HEK293T (cell line): ENCODE measurements at regions not wholly inside any gene's neighbourhood (a gene's known extent, or its start where the extent isn't known, plus 50 kb on each side); places are given as distances from the start of the nearest gene placed in this dataset.

Experiments used
- ARNT ChIP-seq: fragments of 450-650 bp; IDR thresholded peaks from 2 replicates; pipeline ENCODE4 v1.6.1; 2017; ENCODE audit warnings: mild to moderate bottlenecking
- BHLHE40 ChIP-seq: fragments of 450-650 bp; IDR thresholded peaks from 2 replicates; pipeline ENCODE4 v1.6.1; 2016; ENCODE audit warnings: mild to moderate bottlenecking, moderate library complexity, borderline replicate concordance
- FOXA1 ChIP-seq: fragments of 450-650 bp; IDR thresholded peaks from 2 replicates; pipeline ENCODE4 v1.6.1; 2016; ENCODE audit warnings: mild to moderate bottlenecking
- HDGF ChIP-seq: fragments of 450-650 bp; IDR thresholded peaks from 2 replicates; pipeline ENCODE4 v1.6.1; 2017; ENCODE audit warnings: antibody characterized with exemption, borderline replicate concordance
- LEF1 ChIP-seq: fragments of 450-650 bp; IDR thresholded peaks from 2 replicates; pipeline ENCODE4 v1.6.1; 2017; ENCODE audit warnings: mild to moderate bottlenecking, borderline replicate concordance
- SP1 ChIP-seq: fragments of 450-650 bp; IDR thresholded peaks from 2 replicates; pipeline ENCODE4 v1.6.1; 2017
- TARDBP ChIP-seq: fragments of 450-650 bp; IDR thresholded peaks from 2 replicates; pipeline ENCODE4 v1.6.1; 2016

DNA sequence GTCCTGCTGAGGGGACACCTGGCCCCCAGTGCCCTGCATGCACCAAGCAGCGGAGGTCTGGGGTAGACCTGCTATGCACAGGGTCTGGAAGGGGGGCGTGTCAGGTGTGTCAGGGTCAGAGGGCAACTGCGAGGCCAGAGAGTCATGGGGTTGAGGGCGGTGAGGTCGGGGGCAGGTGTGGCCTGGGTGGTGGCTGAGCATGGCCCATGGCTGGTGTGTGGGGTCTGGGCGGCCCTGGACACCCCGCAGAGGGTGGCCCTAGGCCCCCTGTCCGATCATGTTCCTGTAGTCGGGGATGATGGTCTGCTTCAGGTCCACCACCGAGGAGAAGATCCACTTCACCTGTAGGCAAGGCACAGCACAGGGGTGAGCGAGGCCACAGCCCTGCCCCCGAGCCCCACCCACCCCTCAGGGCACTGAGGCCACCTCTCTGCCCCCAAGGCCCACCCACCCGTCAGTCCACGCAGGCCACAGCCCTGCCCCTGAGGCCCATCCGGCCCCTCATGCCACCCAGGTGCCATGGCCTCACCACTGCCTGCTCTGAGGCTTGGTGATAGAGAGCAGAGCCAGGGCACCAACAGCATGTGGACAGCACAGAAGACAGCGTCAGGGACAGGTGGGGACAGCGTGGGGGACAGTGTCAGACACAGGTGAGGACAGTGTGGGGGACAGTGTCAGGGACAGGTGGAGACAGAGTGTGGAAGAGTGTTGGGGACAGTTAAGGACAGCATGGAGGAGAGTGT is 211.3 kb downstream of the TMEM121 start:
- TF ChIP-seq TARDBP = no peak
- no peak for TF ChIP-seq FOXA1
- no peak for TF ChIP-seq BHLHE40
- TF ChIP-seq LEF1 = no peak
- no peak for TF ChIP-seq SP1
- no peak for TF ChIP-seq HDGF
- TF ChIP-seq ARNT = no peak
